ENCODE measurements at regions not wholly inside any gene's neighbourhood (a gene's known extent, or its start where the extent isn't known, plus 50 kb on each side); places are given as distances from the start of the nearest gene placed in this dataset.

DNA sequence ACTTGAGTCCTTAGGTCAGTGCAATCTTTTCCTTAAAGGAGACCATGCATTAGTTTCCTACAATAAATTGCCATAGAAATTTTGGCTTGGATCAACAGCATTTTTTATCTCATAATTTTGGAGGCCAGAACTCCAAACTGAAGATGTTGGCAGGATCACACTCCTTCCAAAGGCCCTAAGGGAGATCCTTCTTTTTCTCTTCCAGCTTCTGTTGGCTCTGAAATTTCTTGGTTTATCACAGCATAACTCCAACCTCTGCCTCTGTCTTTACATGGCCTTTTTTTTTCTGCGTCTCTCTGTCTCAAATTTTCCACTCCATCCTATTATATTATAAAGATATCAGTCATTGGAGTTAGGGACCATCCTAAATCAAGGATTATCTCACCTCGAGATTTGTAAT is 282.2 kb downstream of the STIM2 start:
- ChIA-PET CTCF (no interaction called here), POLR2A (no interaction called here)
- no peak overlapping the region for H3K4me3 ChIP-seq (ENCODE audit: low read depth, low read length)
- DNase-seq (ENCODE audit: low read depth, low spot score) = no peak
- TF ChIP-seq, protein P1, sequence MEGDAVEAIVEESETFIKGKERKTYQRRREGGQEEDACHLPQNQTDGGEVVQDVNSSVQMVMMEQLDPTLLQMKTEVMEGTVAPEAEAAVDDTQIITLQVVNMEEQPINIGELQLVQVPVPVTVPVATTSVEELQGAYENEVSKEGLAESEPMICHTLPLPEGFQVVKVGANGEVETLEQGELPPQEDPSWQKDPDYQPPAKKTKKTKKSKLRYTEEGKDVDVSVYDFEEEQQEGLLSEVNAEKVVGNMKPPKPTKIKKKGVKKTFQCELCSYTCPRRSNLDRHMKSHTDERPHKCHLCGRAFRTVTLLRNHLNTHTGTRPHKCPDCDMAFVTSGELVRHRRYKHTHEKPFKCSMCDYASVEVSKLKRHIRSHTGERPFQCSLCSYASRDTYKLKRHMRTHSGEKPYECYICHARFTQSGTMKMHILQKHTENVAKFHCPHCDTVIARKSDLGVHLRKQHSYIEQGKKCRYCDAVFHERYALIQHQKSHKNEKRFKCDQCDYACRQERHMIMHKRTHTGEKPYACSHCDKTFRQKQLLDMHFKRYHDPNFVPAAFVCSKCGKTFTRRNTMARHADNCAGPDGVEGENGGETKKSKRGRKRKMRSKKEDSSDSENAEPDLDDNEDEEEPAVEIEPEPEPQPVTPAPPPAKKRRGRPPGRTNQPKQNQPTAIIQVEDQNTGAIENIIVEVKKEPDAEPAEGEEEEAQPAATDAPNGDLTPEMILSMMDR (IDR thresholded peaks at IDR 0.05; ENCODE audit: insufficient read depth, low read length, missing control alignments) = no peak

GRCh38 chr4:27145597-27145996 is 285.0 kb downstream of the STIM2 start:
- TF ChIP-seq, protein P1 (IDR thresholded peaks at IDR 0.05; ENCODE audit: insufficient read depth, low read length, missing control alignments) = no peak
- CTCF ChIA-PET = no interaction called here
- H3K4me3 ChIP-seq (ENCODE audit: low read depth, low read length) = no peak overlapping the region
- POLR2A ChIA-PET = no interaction called here
- DNase-seq (ENCODE audit: low read depth, low spot score) = no peak

DNA sequence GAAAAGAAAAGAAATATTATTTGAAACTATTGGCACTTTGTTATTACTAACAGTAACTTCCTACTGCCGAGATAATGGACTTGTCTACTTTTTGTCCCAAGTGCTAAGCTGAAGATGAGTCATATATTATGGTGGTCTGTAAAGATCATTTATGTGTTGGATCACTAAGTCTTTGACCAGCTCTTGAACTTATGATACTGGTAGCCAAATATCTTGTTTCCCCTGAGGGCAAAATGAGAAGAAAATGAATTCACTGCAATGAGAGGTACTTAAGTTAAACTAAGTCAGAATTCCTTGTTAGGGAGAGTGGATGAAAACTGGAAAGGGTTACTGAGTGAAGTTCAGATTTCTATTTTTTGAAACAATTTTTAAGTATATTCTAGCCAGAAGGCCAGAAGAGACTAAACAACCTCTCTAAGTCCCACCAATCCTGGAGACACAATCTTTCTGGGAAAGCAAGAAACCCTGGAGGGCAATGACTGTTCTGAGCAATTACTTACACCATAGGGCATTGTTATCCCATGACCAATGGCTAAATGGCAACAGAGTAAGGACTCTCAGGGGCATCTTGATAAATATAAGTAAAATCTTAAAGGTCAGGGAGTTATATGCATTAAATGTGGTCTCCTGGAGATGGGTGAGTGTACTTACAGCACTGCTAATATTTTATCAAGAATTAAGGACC is 287.7 kb downstream of the STIM2 start:
- no peak overlapping the region for H3K4me3 ChIP-seq (ENCODE audit: low read depth, low read length)
- DNase-seq (ENCODE audit: low read depth, low spot score) = no peak
- POLR2A ChIA-PET = no interaction called here
- CTCF ChIA-PET = no interaction called here
- TF ChIP-seq, protein P1 (IDR thresholded peaks at IDR 0.05; ENCODE audit: insufficient read depth, low read length, missing control alignments) = no peak

GRCh38 chr4:27149541-27150212 is 289.0 kb downstream of the STIM2 start:
- no peak for DNase-seq (ENCODE audit: low read depth, low spot score)
- no peak overlapping the region for H3K4me3 ChIP-seq (ENCODE audit: low read depth, low read length)
- ChIA-PET POLR2A (no interaction called here), CTCF (no interaction called here)
- TF ChIP-seq, protein P1 (IDR thresholded peaks at IDR 0.05; ENCODE audit: insufficient read depth, low read length, missing control alignments) = no peak

DNA sequence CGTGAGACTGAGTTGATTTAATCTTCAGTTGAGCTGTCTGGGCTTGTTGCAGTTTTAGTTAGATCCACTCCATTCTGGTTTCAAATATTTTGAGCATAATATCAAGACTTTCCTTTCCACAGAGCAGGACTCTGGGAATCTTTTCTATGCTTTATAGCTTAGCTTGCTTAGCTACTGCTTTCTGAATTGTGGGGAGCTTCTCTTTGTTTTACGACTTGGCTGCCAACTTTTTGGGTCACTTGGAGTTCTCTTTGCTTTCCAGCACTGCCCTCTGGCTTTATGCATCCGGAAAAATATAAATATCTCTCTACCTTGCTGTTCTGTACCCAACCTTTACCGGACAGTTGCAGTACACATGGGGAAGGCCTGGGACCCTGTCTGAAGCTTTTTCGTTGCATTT is 292.1 kb downstream of the STIM2 start:
- TF ChIP-seq, protein P1 (IDR thresholded peaks at IDR 0.05; ENCODE audit: insufficient read depth, low read length, missing control alignments) = no peak
- ChIA-PET POLR2A (no interaction called here), CTCF (no interaction called here)
- H3K4me3 ChIP-seq (ENCODE audit: low read depth, low read length) = no peak overlapping the region
- no peak for DNase-seq (ENCODE audit: low read depth, low spot score)

GRCh38 chr4:27154706-27155105 is 294.1 kb downstream of the STIM2 start:
- CTCF ChIA-PET = no interaction called here
- TF ChIP-seq, protein P1 (IDR thresholded peaks at IDR 0.05; ENCODE audit: insufficient read depth, low read length, missing control alignments) = no peak
- DNase-seq (ENCODE audit: low read depth, low spot score) = no peak

More at GRCh38 chr4:27154706-27155105, 294.1 kb downstream of the STIM2 start:
- POLR2A ChIA-PET = no interaction called here
- no peak overlapping the region for H3K4me3 ChIP-seq (ENCODE audit: low read depth, low read length)
